ACC112 (cell line): ENCODE measurements at regions not wholly inside any gene's neighbourhood (a gene's known extent, or its start where the extent isn't known, plus 50 kb on each side); places are given as distances from the start of the nearest gene placed in this dataset.
"Not testable (repeated sequence)": the region's sequence is repeated elsewhere in the genome, so short reads cannot be mapped to it uniquely, and the experiment has no call there.

Experiments
- H2AFZ ChIP-seq: fragments of 200-600 bp; sonication (generic); one replicate; pipeline ENCODE4 v1.6.0; 2017; ENCODE audit warnings: antibody characterized with exemption, low read length; ENCODE audit not compliant: unreplicated experiment
- H3K27ac ChIP-seq: fragments of 200-600 bp; sonication (generic); 2 replicates; pipeline ENCODE4 v1.5.1; 2014; ENCODE audit warnings: low read depth, mild to moderate bottlenecking, antibody characterized with exemption, low read length, moderate library complexity
- H3K27me3 ChIP-seq: fragments of 200-600 bp; sonication (generic); 2 replicates; pipeline ENCODE4 v1.6.1; 2014; ENCODE audit warnings: mild to moderate bottlenecking, antibody characterized with exemption, low read length, moderate library complexity, mixed read lengths; ENCODE audit not compliant: insufficient read depth
- H3K36me3 ChIP-seq: fragments of 200-600 bp; sonication (generic); 2 replicates; pipeline ENCODE4 v1.6.1; 2016; ENCODE audit warnings: mild to moderate bottlenecking, antibody characterized with exemption, low read length, moderate library complexity, mixed read lengths; ENCODE audit not compliant: insufficient read depth
- H3K4me1 ChIP-seq: fragments of 200-600 bp; sonication (generic); one replicate; pipeline ENCODE4 v1.6.1; 2016; ENCODE audit warnings: low read length, mixed read lengths; ENCODE audit not compliant: insufficient read depth, unreplicated experiment, control insufficient read depth
- H3K4me3 ChIP-seq: fragments of 200-600 bp; sonication (generic); 2 replicates; pipeline ENCODE4 v1.5.1; 2014; ENCODE audit warnings: mild to moderate bottlenecking, low read depth, low read length
- H3K79me2 ChIP-seq: fragments of 200-600 bp; sonication (generic); one replicate; pipeline ENCODE4 v1.6.0; 2016; ENCODE audit warnings: low read length; ENCODE audit not compliant: control insufficient read depth, unreplicated experiment, insufficient read depth

DNA sequence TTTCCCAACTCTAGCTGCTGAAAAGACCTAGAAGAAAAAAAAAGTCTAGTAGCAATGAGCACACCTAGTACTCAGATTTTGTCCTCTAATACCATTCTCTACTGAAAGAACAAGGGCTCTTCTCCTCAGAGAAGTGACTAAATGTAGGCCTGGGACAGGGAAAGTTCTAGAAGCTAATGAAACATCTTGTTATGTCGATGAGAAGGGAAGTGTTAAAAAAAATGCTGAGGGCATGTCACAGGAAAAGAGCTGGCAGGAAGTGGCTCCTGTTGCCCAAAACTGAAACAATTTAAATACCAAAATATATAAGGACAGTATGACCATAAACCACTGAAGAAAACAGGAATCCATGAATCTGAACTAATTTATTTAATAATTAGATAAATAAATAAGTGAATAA, 581.4 kb upstream of the TBL1XR1 start:
- Histone ChIP-seq H2AFZ (no peak overlapping the region), H3K27ac (no peak overlapping the region), H3K79me2 (no peaks in the 10 kb centered on the region), H3K36me3 (no peaks in the 10 kb centered on the region), H3K27me3 (no peaks in the 10 kb centered on the region), H3K4me1 (peaks cover 28% of the 10 kb centered on the region), H3K4me3 (no peak overlapping the region)

- H3K4me1 ChIP-seq = peaks cover 20% of the 10 kb centered on the region
- no peaks in the 10 kb centered on the region for H3K27me3 ChIP-seq
- no peaks in the 10 kb centered on the region for H3K36me3 ChIP-seq
- H3K27ac ChIP-seq = peak overlapping the region; percentile 34
- H2AFZ ChIP-seq = peak overlapping the region; percentile 81
- H3K4me3 ChIP-seq = no peak overlapping the region
- H3K79me2 ChIP-seq = no peaks in the 10 kb centered on the region
These were observed 584.4 kb upstream of the TBL1XR1 start for GRCh38 chr3:177781686-177782161.

- Histone ChIP-seq H3K27ac (no peak overlapping the region), H3K36me3 (no peaks in the 10 kb centered on the region), H3K4me1 (peaks cover 12% of the 10 kb centered on the region), H3K79me2 (no peaks in the 10 kb centered on the region), H3K27me3 (no peaks in the 10 kb centered on the region), H3K4me3 (no peak overlapping the region), H2AFZ (no peak overlapping the region)
These were observed 586.1 kb upstream of the TBL1XR1 start for GRCh38 chr3:177783338-177783737.

- peaks cover 12% of the 10 kb centered on the region for H3K4me1 ChIP-seq
- no peak overlapping the region for H2AFZ ChIP-seq
- no peak overlapping the region for H3K27ac ChIP-seq
These were observed 586.5 kb upstream of the TBL1XR1 start for GRCh38 chr3:177783767-177784166.

GRCh38 chr3:177787279-177788041, 590.2 kb upstream of the TBL1XR1 start:
- peaks cover 3% of the 10 kb centered on the region for H3K4me1 ChIP-seq
- no peak overlapping the region for H3K4me3 ChIP-seq
- H3K79me2 ChIP-seq = no peaks in the 10 kb centered on the region
- H2AFZ ChIP-seq = no peak overlapping the region
- H3K27me3 ChIP-seq = no peaks in the 10 kb centered on the region
- no peak overlapping the region for H3K27ac ChIP-seq
- H3K36me3 ChIP-seq = no peaks in the 10 kb centered on the region

More at GRCh38 chr3:177783767-177784166, 586.5 kb upstream of the TBL1XR1 start:
- Histone ChIP-seq H3K27me3 (no peaks in the 10 kb centered on the region), H3K79me2 (no peaks in the 10 kb centered on the region), H3K4me3 (no peak overlapping the region), H3K36me3 (no peaks in the 10 kb centered on the region)

DNA sequence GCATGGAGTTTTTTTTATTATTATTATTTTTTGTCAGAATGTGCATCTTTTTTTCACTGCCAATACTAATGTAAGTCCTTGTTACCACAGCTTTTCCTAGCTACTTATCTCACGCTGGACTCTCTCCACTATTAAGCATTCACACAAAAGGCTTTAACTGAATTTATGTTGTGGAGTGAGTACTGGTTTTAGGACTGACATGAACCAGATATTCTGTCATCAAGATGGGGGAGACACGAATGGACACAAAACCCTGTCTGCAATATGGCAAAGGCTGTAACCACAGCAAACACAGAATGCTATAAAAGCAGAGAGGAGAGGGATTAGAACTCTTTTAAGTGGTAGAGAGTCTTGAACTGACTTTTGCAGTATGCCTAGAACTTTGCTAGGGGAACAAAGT, 592.2 kb upstream of the TBL1XR1 start:
- H2AFZ ChIP-seq = no peak overlapping the region
- peaks cover 10% of the 10 kb centered on the region for H3K4me1 ChIP-seq
- no peaks in the 10 kb centered on the region for H3K79me2 ChIP-seq
- no peak overlapping the region for H3K4me3 ChIP-seq
- no peak overlapping the region for H3K27ac ChIP-seq
- no peaks in the 10 kb centered on the region for H3K36me3 ChIP-seq
- H3K27me3 ChIP-seq = no peaks in the 10 kb centered on the region

DNA sequence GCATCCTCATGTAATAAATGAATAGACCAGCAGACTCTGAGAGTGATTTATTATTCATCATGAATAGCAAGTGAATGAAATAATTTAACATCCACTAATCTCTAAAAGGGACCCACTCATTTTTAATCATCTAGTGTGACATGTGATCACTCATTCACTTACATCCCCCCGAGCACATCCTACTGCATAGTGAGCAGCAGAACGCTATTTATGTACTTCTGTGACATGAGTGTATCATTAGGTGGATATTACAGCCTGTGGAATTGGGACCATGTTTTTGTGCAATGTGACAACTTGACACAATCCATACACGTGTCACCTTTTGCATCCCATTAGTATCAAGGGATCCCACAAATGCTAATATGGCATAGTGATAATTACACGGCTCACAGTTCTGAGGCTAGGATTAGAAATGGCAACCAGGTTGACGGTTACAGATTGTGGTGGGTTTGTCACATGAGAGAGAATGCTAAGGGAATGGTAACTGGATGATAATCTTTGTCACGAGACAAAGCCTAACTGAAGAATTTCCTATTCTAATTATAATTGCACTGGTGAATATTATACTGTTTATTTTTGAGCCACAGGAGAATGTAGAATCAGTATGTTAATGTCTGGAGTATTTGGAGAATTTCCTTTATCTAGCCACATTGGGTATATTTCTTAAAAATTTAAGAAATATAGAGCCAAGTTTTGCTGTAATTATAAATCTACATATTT, 595.2 kb upstream of the TBL1XR1 start:
- Histone ChIP-seq H3K27ac (no peak overlapping the region; the same call in 1 of the 2 replicates), H2AFZ (peak overlapping the region; percentile 48), H3K27me3 (no peaks in the 10 kb centered on the region), H3K79me2 (no peaks in the 10 kb centered on the region), H3K4me3 (no peak overlapping the region), H3K4me1 (peaks cover 10% of the 10 kb centered on the region), H3K36me3 (no peaks in the 10 kb centered on the region)

- no peak overlapping the region for H2AFZ ChIP-seq
- no peak overlapping the region for H3K4me3 ChIP-seq
These were observed 596.2 kb upstream of the TBL1XR1 start for GRCh38 chr3:177793451-177793850.

DNA sequence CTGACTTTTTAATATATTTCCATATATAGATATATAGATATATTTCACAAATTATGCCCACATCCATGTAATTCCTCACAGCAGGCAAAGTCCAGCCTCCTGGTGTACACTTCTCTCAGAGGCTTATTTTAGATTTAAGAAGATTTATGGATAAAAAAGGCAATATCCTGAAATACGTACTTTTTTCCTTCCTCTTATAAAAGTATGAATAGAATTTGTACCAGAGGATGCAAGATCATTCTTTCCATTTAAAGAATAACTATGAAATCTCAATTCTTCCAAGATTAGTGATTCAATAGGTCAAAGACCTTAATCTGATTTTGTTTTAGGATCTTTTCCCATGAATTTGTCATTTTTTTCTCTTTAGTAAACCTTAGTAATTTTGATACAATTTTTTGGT, 597.9 kb upstream of the TBL1XR1 start:
- H2AFZ ChIP-seq = peak overlapping the region; percentile 42
- H3K27ac ChIP-seq = no peak overlapping the region
- H3K27me3 ChIP-seq = no peaks in the 10 kb centered on the region
- H3K4me3 ChIP-seq = no peak overlapping the region
- H3K4me1 ChIP-seq = peaks cover 10% of the 10 kb centered on the region
- no peaks in the 10 kb centered on the region for H3K36me3 ChIP-seq
- no peaks in the 10 kb centered on the region for H3K79me2 ChIP-seq

More at GRCh38 chr3:177793451-177793850, 596.2 kb upstream of the TBL1XR1 start:
- no peaks in the 10 kb centered on the region for H3K36me3 ChIP-seq
- H3K27me3 ChIP-seq = no peaks in the 10 kb centered on the region
- H3K27ac ChIP-seq = no peak overlapping the region
- no peaks in the 10 kb centered on the region for H3K79me2 ChIP-seq
- H3K4me1 ChIP-seq = peaks cover 10% of the 10 kb centered on the region

DNA sequence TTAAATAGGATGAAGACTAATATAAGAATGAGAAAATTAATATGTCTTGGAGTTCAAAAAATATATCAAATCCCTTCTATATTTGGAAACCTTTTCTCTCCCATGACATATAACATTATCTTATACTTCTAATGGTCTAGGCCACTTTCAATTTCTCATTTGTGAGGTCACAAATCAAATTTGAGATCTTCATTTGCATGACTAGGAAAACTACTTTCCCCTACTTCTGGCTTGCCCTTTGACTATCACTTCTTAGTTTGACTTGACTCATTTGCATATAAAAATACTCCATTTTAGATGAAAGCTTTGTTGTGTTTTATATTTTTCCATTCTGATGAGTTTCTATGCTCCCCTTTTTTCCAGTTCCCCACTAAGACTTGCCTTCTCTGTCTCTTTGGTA, 598.6 kb upstream of the TBL1XR1 start:
- peaks cover 10% of the 10 kb centered on the region for H3K4me1 ChIP-seq
- H3K4me3 ChIP-seq = no peak overlapping the region
- no peaks in the 10 kb centered on the region for H3K79me2 ChIP-seq
- H2AFZ ChIP-seq = no peak overlapping the region
- no peaks in the 10 kb centered on the region for H3K36me3 ChIP-seq
- H3K27ac ChIP-seq = no peak overlapping the region
- H3K27me3 ChIP-seq = no peaks in the 10 kb centered on the region

- not testable (repeated sequence) for H3K79me2 ChIP-seq, H3K36me3 ChIP-seq, H2AFZ ChIP-seq, H3K4me3 ChIP-seq, H3K27me3 ChIP-seq
- Histone ChIP-seq H3K27ac (0 out of 2 replicates have a peak overlapping the region, but pooled peaks have one; percentile 14), H3K4me1 (peaks cover 16% of the 10 kb centered on the region)
These were observed 602.9 kb upstream of the TBL1XR1 start for GRCh38 chr3:177800147-177800546.
